CD4-positive, alpha-beta T cell (primary cell): ENCODE measurements at regions not wholly inside any gene's neighbourhood (a gene's known extent, or its start where the extent isn't known, plus 50 kb on each side); places are given as distances from the start of the nearest gene placed in this dataset.

ENCODE experiments used
- ATAC-seq: fragments of 200-7000 bp; cut with Tn5 transposase; one replicate; pipeline ENCODE4 v1.10.0; 2022; ENCODE audit warnings: mild to moderate bottlenecking; ENCODE audit not compliant: poor library complexity
- CTCF ChIA-PET: fragments of 350-600 bp; sonication (Branson Sonifier 250); formaldehyde crosslinking; loops from one replicate; lab custom pipeline; 2021; ENCODE audit warnings: antibody characterized with exemption, inconsistent platforms; lab: Charles Lee
- POLR2A ChIA-PET: fragments of 350-600 bp; sonication (Branson Sonifier 250); formaldehyde crosslinking; loops from one replicate; lab custom pipeline; 2021; ENCODE audit warnings: antibody characterized with exemption, inconsistent platforms; lab: Charles Lee
- DNase-seq, 14 experiments: peaks; one replicate each; pipeline ENCODE4 v3.0.0-alpha.2; 2013 to 2020; ENCODE audit warnings: mixed read lengths in 2 of 14
- H3K27ac ChIP-seq, 2 donors: one replicate each; pipeline versions ENCODE4 v1.5.1 to v1.7.0; 2013; ENCODE audit warnings: low read length in 2 of 2, low read depth in 1 of 2, mild to moderate bottlenecking in 1 of 2
- H3K27me3 ChIP-seq, 2 experiments: 1 replicate in 1 of 2; 2 replicates in 1 of 2; pipeline versions ENCODE4 v1.6.1 to v1.7.0; 2013; ENCODE audit warnings: low read length in 2 of 2, control low read depth in 1 of 2, mild to moderate bottlenecking in 1 of 2, moderate library complexity in 1 of 2; ENCODE audit not compliant: insufficient read depth in 2 of 2, control insufficient read depth in 1 of 2
- H3K36me3 ChIP-seq: one replicate; pipeline ENCODE4 v1.6.1; 2013; ENCODE audit warnings: low read length, control low read depth; ENCODE audit not compliant: insufficient read depth
- H3K4me1 ChIP-seq: one replicate; pipeline ENCODE4 v1.6.1; 2013; ENCODE audit warnings: low read length, control low read depth; ENCODE audit not compliant: insufficient read depth
- H3K4me3 ChIP-seq: one replicate; pipeline ENCODE4 v1.5.1; 2013; ENCODE audit warnings: mild to moderate bottlenecking, low read length, moderate library complexity
- H3K9me3 ChIP-seq, 2 experiments: 1 replicate in 1 of 2; 2 replicates in 1 of 2; pipeline versions ENCODE4 v1.6.1 to v1.7.0; 2013; ENCODE audit warnings: low read length in 2 of 2, mild to moderate bottlenecking in 2 of 2, control low read depth in 1 of 2, moderate library complexity in 1 of 2; ENCODE audit not compliant: control insufficient read depth in 1 of 2, insufficient read depth in 1 of 2
- H3K27ac Mint-ChIP-seq: one replicate; pipeline ENCODE4 v1.8.0; 2020; ENCODE audit warnings: mixed read lengths
- H3K27me3 Mint-ChIP-seq: one replicate; pipeline ENCODE4 v1.8.0; 2021; ENCODE audit warnings: mixed read lengths
- H3K36me3 Mint-ChIP-seq: one replicate; pipeline ENCODE4 v1.8.0; 2021; ENCODE audit warnings: low read depth, mixed read lengths
- H3K4me1 Mint-ChIP-seq: one replicate; pipeline ENCODE4 v1.8.0; 2021; ENCODE audit warnings: low read depth, mixed read lengths
- H3K4me3 Mint-ChIP-seq: one replicate; pipeline ENCODE4 v1.8.0; 2020; ENCODE audit warnings: mild to moderate bottlenecking, mixed read lengths
- H3K9me3 Mint-ChIP-seq: one replicate; pipeline ENCODE4 v1.8.0; 2020; ENCODE audit warnings: mixed read lengths
- intact Hi-C, 2 experiments: fragments of 100-400 bp; cut with DNase I in 1 of 2; cut with micrococcal nuclease in 1 of 2; formaldehyde crosslinking; loops; one replicate each; pipeline versions ENCODE4 v1.15.1 to v1.9.0; 2023 to 2025; cut with DNase I, micrococcal nuclease
- TF ChIP-seq, protein P1 (sequence below): fragments of 200-600 bp; IDR thresholded peaks from one replicate; pipeline ENCODE4 v1.8.0; 2022; ENCODE audit warnings: antibody characterized with exemption, mild to moderate bottlenecking

DNA sequence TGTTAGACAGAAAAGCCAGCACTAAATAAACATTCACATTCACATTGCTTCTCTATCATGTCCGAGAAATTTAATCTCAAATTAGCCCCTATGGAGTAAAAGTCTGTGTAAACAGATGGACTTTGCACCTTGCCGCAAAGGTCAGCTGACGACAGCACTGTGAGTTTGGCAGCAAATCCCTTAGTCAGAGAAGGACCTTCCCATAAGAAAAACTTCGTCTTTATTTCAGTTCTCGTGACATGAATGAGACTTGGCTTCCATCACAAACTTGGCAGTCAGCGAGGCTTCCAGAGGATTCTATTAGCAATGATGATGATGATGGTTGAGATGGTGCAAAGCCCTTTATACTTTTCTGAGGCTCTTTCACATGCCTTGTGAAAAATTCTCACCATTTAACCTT, 133.7 kb upstream of the IFNGR1 start:
- Mint-ChIP-seq H3K36me3 (no peaks in the 10 kb centered on the region), H3K4me3 (no peak overlapping the region), H3K4me1 (peaks cover 16% of the 10 kb centered on the region), H3K27me3 (no peaks in the 10 kb centered on the region), H3K9me3 (no peaks in the 10 kb centered on the region), H3K27ac (no peak overlapping the region)
- H3K27me3 ChIP-seq = no peaks in the 10 kb centered on the region
- no peak for ATAC-seq
- no peak for DNase-seq
- POLR2A ChIA-PET = no interaction called here
- TF ChIP-seq, protein P1, sequence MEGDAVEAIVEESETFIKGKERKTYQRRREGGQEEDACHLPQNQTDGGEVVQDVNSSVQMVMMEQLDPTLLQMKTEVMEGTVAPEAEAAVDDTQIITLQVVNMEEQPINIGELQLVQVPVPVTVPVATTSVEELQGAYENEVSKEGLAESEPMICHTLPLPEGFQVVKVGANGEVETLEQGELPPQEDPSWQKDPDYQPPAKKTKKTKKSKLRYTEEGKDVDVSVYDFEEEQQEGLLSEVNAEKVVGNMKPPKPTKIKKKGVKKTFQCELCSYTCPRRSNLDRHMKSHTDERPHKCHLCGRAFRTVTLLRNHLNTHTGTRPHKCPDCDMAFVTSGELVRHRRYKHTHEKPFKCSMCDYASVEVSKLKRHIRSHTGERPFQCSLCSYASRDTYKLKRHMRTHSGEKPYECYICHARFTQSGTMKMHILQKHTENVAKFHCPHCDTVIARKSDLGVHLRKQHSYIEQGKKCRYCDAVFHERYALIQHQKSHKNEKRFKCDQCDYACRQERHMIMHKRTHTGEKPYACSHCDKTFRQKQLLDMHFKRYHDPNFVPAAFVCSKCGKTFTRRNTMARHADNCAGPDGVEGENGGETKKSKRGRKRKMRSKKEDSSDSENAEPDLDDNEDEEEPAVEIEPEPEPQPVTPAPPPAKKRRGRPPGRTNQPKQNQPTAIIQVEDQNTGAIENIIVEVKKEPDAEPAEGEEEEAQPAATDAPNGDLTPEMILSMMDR = no peak
- H3K27ac ChIP-seq = no peak overlapping the region
- peaks cover 13% of the 10 kb centered on the region for H3K4me1 ChIP-seq
- intact Hi-C loops = loop anchor here in 1 of 2 experiments (5.0 kb wide), 1 partner anchor 34 kb away; no protein-coding TSS in a partner anchor
- H3K9me3 ChIP-seq = no peaks in the 10 kb centered on the region
- no peak overlapping the region for H3K4me3 ChIP-seq
- CTCF ChIA-PET = no interaction called here
- no peaks in the 10 kb centered on the region for H3K36me3 ChIP-seq

GRCh38 chr6:137351890-137352289, 132.7 kb upstream of the IFNGR1 start:
- H3K4me1 ChIP-seq = peaks cover 13% of the 10 kb centered on the region
- ATAC-seq (no peak), DNase-seq (peak in 3 of 14 experiments; percentile 24 to 64 (median 60))
- H3K36me3 Mint-ChIP-seq = no peaks in the 10 kb centered on the region
- intact Hi-C loops = loop anchor here in 1 of 2 experiments (5.0 kb wide), 1 partner anchor 35 kb away; no protein-coding TSS in a partner anchor
- H3K27ac Mint-ChIP-seq = no peak overlapping the region
- ChIA-PET POLR2A (interaction anchor here (0.6 kb wide), 1 partner anchor 54 kb away, joined by 3 read pairs; no protein-coding TSS in a partner anchor), CTCF (interaction anchor here (0.6 kb wide), 1 partner anchor 749 kb away, joined by 3 read pairs; no protein-coding TSS in a partner anchor)
- no peak overlapping the region for H3K4me3 ChIP-seq
- H3K9me3 ChIP-seq = no peaks in the 10 kb centered on the region
- H3K4me1 Mint-ChIP-seq = peaks cover 16% of the 10 kb centered on the region
- no peaks in the 10 kb centered on the region for H3K27me3 ChIP-seq
- H3K9me3 Mint-ChIP-seq = no peaks in the 10 kb centered on the region
- no peak overlapping the region for H3K27ac ChIP-seq
- H3K27me3 Mint-ChIP-seq = no peaks in the 10 kb centered on the region
- TF ChIP-seq, protein P1 = no peak
- no peak overlapping the region for H3K4me3 Mint-ChIP-seq
- H3K36me3 ChIP-seq = no peaks in the 10 kb centered on the region

DNA sequence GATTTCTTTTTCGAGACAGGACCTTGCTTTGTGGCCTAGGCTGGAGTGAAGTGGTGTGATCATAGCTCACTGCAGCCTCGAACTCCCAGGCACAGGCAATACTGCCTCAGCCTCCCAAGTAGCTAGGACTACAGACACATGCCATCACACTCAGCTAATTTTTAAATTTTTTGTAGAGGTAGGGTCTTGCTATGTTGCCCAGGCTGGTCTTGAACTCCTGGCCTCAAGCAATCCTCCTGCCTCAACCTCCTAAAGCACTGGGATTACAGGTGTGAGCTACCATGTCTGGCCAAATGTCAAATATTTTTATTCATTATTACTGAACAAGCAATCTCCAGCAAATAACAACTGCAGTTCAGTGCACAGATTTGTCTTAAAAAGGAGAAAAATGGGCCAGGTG, 131.7 kb upstream of the IFNGR1 start:
- TF ChIP-seq, protein P1 = no peak
- H3K36me3 ChIP-seq = no peaks in the 10 kb centered on the region
- H3K4me1 Mint-ChIP-seq = peaks cover 16% of the 10 kb centered on the region
- H3K27ac Mint-ChIP-seq = no peak overlapping the region
- ChIA-PET CTCF (no interaction called here), POLR2A (no interaction called here)
- H3K4me1 ChIP-seq = peaks cover 13% of the 10 kb centered on the region
- H3K36me3 Mint-ChIP-seq = no peaks in the 10 kb centered on the region
- no peaks in the 10 kb centered on the region for H3K9me3 Mint-ChIP-seq
- no peak overlapping the region for H3K27ac ChIP-seq
- H3K4me3 ChIP-seq = no peak overlapping the region
- DNase-seq = no peak
- no peak for ATAC-seq
- H3K27me3 ChIP-seq = no peaks in the 10 kb centered on the region
- no peaks in the 10 kb centered on the region for H3K27me3 Mint-ChIP-seq
- H3K4me3 Mint-ChIP-seq = no peak overlapping the region
- H3K9me3 ChIP-seq = no peaks in the 10 kb centered on the region
- intact Hi-C loops = loop anchor here in 1 of 2 experiments (5.0 kb wide), 1 partner anchor 36 kb away; no protein-coding TSS in a partner anchor
